HEK293 (cell line): ENCODE measurements at regions not wholly inside any gene's neighbourhood (a gene's known extent, or its start where the extent isn't known, plus 50 kb on each side); places are given as distances from the start of the nearest gene placed in this dataset.

Experiments
- CTCF ChIA-PET: fragments of 350-600 bp; formaldehyde crosslinking; extraction: SDS; loops from one replicate; lab custom pipeline; 2021; ENCODE audit warnings: antibody characterized with exemption; lab: Yijun Ruan, JAX
- POLR2A ChIA-PET: fragments of 300-600 bp; formaldehyde crosslinking; extraction: SDS; loops from one replicate; lab custom pipeline; 2020; ENCODE audit warnings: antibody characterized with exemption, inconsistent platforms; lab: Yijun Ruan, JAX
- H3K27ac ChIP-seq: fragments of 200-500 bp; sonication (Bioruptor generic); 2 replicates; pipeline ENCODE4 v1.5.1; 2014; ENCODE audit warnings: low read depth, low read length, control low read depth, inconsistent platforms; ENCODE audit errors: extremely low read depth
- H3K36me3 ChIP-seq, 2 experiments: fragments of 200-500 bp in 1 of 2; sonication (Bioruptor generic) in 1 of 2; 1 replicate in 1 of 2; 2 replicates in 1 of 2; pipeline ENCODE4 v1.5.1; 2014 to 2017; ENCODE audit warnings: inconsistent platforms in 2 of 2, low read length in 2 of 2; ENCODE audit not compliant: control insufficient read depth in 2 of 2, insufficient read depth in 1 of 2
- H3K4me1 ChIP-seq: fragments of 200-500 bp; sonication (Bioruptor generic); 2 replicates; pipeline ENCODE4 v1.5.1; 2014; ENCODE audit warnings: mild to moderate bottlenecking, low read length, inconsistent platforms; ENCODE audit not compliant: control insufficient read depth, insufficient read depth
- H3K4me3 ChIP-seq: 2 replicates; pipeline ENCODE4 v1.5.1; 2011; ENCODE audit warnings: low read depth, mild to moderate bottlenecking, control low read depth, low read length, moderate library complexity
- H3K9me3 ChIP-seq: fragments of 200-500 bp; sonication (Bioruptor generic); 2 replicates; pipeline ENCODE4 v1.5.1; 2014; ENCODE audit warnings: low read depth, low read length, inconsistent platforms; ENCODE audit not compliant: control insufficient read depth, insufficient read depth
- EGR2 ChIP-seq: fragments of 450-650 bp; formaldehyde crosslinking; IDR thresholded peaks from 2 replicates; pipeline ENCODE4 v1.5.1; 2016; ENCODE audit warnings: low read depth, missing biosample characterization, missing genetic modification characterization
- REST ChIP-seq: fragments of 450-650 bp; formaldehyde crosslinking; IDR thresholded peaks from 2 replicates; pipeline ENCODE4 v1.5.1; 2016; ENCODE audit warnings: missing biosample characterization, missing genetic modification characterization
- SP2 ChIP-seq: fragments of 450-650 bp; formaldehyde crosslinking; IDR thresholded peaks from 2 replicates; pipeline ENCODE4 v1.5.1; 2016; ENCODE audit warnings: missing biosample characterization, missing genetic modification characterization
- ZNF18 ChIP-seq: fragments of 450-650 bp; formaldehyde crosslinking; IDR thresholded peaks from 2 replicates; pipeline ENCODE4 v1.5.1; 2016; ENCODE audit warnings: missing biosample characterization, missing genetic modification characterization
- ZNF366 ChIP-seq: fragments of 450-650 bp; formaldehyde crosslinking; conservative IDR thresholded peaks from 2 replicates; pipeline ENCODE4 v1.5.1; 2016; ENCODE audit warnings: missing biosample characterization, missing genetic modification characterization
- ZNF426 ChIP-seq: fragments of 450-650 bp; formaldehyde crosslinking; IDR thresholded peaks from 2 replicates; pipeline ENCODE4 v1.5.1; 2017; ENCODE audit warnings: missing biosample characterization, missing genetic modification characterization, mild to moderate bottlenecking, inconsistent platforms, moderate library complexity
- ZNF518A ChIP-seq: fragments of 450-650 bp; formaldehyde crosslinking; conservative IDR thresholded peaks from 2 replicates; pipeline ENCODE4 v1.5.1; 2016; ENCODE audit warnings: low read depth, missing biosample characterization, missing genetic modification characterization
- ZNF555 ChIP-seq: fragments of 450-650 bp; formaldehyde crosslinking; conservative IDR thresholded peaks from 2 replicates; pipeline ENCODE4 v1.5.1; 2017; ENCODE audit warnings: missing biosample characterization, mild to moderate bottlenecking, missing genetic modification characterization, inconsistent platforms
- ZNF621 ChIP-seq: fragments of 450-650 bp; formaldehyde crosslinking; IDR thresholded peaks from 2 replicates; pipeline ENCODE4 v1.5.1; 2017; ENCODE audit warnings: missing biosample characterization, missing genetic modification characterization
- ZNF747 ChIP-seq: fragments of 450-650 bp; formaldehyde crosslinking; IDR thresholded peaks from 2 replicates; pipeline ENCODE4 v1.5.1; 2016; ENCODE audit warnings: missing biosample characterization, missing genetic modification characterization
- ZSCAN30 ChIP-seq: fragments of 450-650 bp; IDR thresholded peaks from 2 replicates; pipeline ENCODE4 v1.5.1; 2018; ENCODE audit warnings: missing biosample characterization, mild to moderate bottlenecking, missing genetic modification characterization, moderate library complexity
- TF ChIP-seq, protein P1 (sequence below): fragments of 450-650 bp; formaldehyde crosslinking; IDR thresholded peaks from 2 replicates; pipeline ENCODE4 v1.5.1; 2016; ENCODE audit warnings: missing biosample characterization, missing genetic modification characterization
- TF ChIP-seq, protein P2 (sequence below): fragments of 450-650 bp; formaldehyde crosslinking; IDR thresholded peaks from 2 replicates; pipeline ENCODE4; 2016; ENCODE audit warnings: missing biosample characterization, missing genetic modification characterization

DNA sequence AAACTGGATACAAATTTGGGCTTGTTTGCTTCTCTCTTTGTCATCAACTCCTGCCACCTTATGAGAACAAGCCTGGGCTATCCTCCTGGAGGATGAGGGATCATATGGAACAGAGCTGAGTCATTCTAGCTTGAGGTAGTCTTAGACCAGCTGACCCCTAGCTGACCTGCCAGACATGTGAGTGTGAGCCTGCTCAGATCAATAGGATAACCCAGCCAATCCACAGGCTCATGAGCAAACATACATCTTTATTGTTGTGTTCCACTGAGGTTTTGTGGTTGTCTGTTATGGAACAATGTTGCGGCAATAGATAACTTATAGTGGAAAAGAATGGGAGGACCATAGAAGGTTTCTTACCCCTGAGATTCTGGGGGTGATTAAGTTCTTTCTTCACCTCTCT, 54.5 kb upstream of the FAM180A start:
- Histone ChIP-seq H3K4me3 (no peak overlapping the region), H3K27ac (no peak overlapping the region), H3K36me3 (no peaks in the 10 kb centered on the region), H3K9me3 (no peaks in the 10 kb centered on the region)
- POLR2A ChIA-PET, result no interaction called here
- CTCF ChIA-PET, result interaction anchor here (0.9 to 2.7 kb wide), 2 partner anchors 203 to 207 kb away, joined by 4 to 24 read pairs; no protein-coding TSS in a partner anchor
- TF ChIP-seq ZNF426 (no peak), ZNF18 (tag by site-specific recombination) (no peak), ZNF366 (tag by site-specific recombination) (no peak), SP2 (tag by site-specific recombination) (no peak), EGR2 (tag by site-specific recombination) (no peak), ZNF555 (tag by site-specific recombination) (no peak), ZNF518A (tag by site-specific recombination) (no peak), ZNF621 (no peak), ZSCAN30 (no peak)
- TF ChIP-seq, protein P1, sequence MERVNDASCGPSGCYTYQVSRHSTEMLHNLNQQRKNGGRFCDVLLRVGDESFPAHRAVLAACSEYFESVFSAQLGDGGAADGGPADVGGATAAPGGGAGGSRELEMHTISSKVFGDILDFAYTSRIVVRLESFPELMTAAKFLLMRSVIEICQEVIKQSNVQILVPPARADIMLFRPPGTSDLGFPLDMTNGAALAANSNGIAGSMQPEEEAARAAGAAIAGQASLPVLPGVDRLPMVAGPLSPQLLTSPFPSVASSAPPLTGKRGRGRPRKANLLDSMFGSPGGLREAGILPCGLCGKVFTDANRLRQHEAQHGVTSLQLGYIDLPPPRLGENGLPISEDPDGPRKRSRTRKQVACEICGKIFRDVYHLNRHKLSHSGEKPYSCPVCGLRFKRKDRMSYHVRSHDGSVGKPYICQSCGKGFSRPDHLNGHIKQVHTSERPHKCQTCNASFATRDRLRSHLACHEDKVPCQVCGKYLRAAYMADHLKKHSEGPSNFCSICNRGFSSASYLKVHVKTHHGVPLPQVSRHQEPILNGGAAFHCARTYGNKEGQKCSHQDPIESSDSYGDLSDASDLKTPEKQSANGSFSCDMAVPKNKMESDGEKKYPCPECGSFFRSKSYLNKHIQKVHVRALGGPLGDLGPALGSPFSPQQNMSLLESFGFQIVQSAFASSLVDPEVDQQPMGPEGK, result no peak
- TF ChIP-seq, protein P2, sequence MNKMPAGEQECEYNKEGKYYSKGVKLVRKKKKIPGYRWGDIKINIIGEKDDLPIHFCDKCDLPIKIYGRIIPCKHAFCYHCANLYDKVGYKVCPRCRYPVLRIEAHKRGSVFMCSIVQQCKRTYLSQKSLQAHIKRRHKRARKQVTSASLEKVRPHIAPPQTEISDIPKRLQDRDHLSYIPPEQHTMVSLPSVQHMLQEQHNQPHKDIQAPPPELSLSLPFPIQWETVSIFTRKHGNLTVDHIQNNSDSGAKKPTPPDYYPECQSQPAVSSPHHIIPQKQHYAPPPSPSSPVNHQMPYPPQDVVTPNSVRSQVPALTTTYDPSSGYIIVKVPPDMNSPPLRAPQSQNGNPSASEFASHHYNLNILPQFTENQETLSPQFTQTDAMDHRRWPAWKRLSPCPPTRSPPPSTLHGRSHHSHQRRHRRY, result no peak
- TF ChIP-seq, all 188 proteins: peak for 0
- H3K4me1 ChIP-seq, result no peaks in the 10 kb centered on the region

GRCh38 chr7:135802697-135803096, 54.1 kb upstream of the FAM180A start:
- H3K27ac ChIP-seq, result no peak overlapping the region
- no peaks in the 10 kb centered on the region for H3K36me3 ChIP-seq
- H3K4me1 ChIP-seq, result no peaks in the 10 kb centered on the region
- no peak overlapping the region for H3K4me3 ChIP-seq
- no peak for TF ChIP-seq ZNF747 (tag by site-specific recombination)
- peak; percentile 87 for TF ChIP-seq REST (tag by site-specific recombination)
- TF ChIP-seq, all 188 proteins: peak for 1
- POLR2A ChIA-PET, result no interaction called here
- H3K9me3 ChIP-seq, result no peaks in the 10 kb centered on the region
- CTCF ChIA-PET, result interaction anchor here (0.9 to 2.7 kb wide), 2 partner anchors 204 to 207 kb away, joined by 4 to 24 read pairs; no protein-coding TSS in a partner anchor
